Mesodermal cell (in vitro differentiated cells): ENCODE measurements at regions not wholly inside any gene's neighbourhood (a gene's known extent, or its start where the extent isn't known, plus 50 kb on each side); places are given as distances from the start of the nearest gene placed in this dataset.

Experiments used
- H3K27ac ChIP-seq: 2 replicates; pipeline ENCODE4 v1.7.0; 2013; ENCODE audit warnings: mild to moderate bottlenecking, low read depth, low read length, moderate library complexity; ENCODE audit not compliant: severe bottlenecking
- H3K36me3 ChIP-seq: 2 replicates; pipeline ENCODE4 v1.7.1; 2013; ENCODE audit warnings: mild to moderate bottlenecking, low read length, moderate library complexity; ENCODE audit not compliant: control insufficient read depth, insufficient read depth
- H3K4me1 ChIP-seq: one replicate; pipeline ENCODE4 v1.7.1; 2013; ENCODE audit warnings: mild to moderate bottlenecking, low read length; ENCODE audit not compliant: insufficient read depth, control insufficient read depth, poor library complexity, severe bottlenecking
- H3K4me3 ChIP-seq: 2 replicates; pipeline ENCODE4 v1.7.0; 2013; ENCODE audit warnings: low read length, control low read depth, mild to moderate bottlenecking; ENCODE audit not compliant: insufficient read depth, poor library complexity, severe bottlenecking; ENCODE audit errors: extremely low read depth
- H3K9me3 ChIP-seq: 2 replicates; pipeline ENCODE4 v1.7.1; 2013; ENCODE audit warnings: mild to moderate bottlenecking, low read length, moderate library complexity; ENCODE audit not compliant: control insufficient read depth
- WGBS, 2 experiments: methylation state at CpG; one replicate each; pipeline ENCODE4 v1.1.5; 2013; ENCODE audit warnings: missing lambda C conversion rate in 2 of 2; ENCODE audit not compliant: insufficient coverage in 2 of 2; 5-methylcytosine and 5-hydroxymethylcytosine counted together

GRCh38 chr12:25645427-25645826, 92.3 kb upstream of the LMNTD1 start:
- H3K27ac ChIP-seq: no peak overlapping the region
- H3K36me3 ChIP-seq: no peaks in the 10 kb centered on the region
- H3K9me3 ChIP-seq: no peaks in the 10 kb centered on the region
- H3K4me1 ChIP-seq: peaks cover 3% of the 10 kb centered on the region
- WGBS, 2 experiments: 97 to 100% methylated on average over 2 to 3 of the region's 4 CpGs
- no peak overlapping the region for H3K4me3 ChIP-seq

DNA sequence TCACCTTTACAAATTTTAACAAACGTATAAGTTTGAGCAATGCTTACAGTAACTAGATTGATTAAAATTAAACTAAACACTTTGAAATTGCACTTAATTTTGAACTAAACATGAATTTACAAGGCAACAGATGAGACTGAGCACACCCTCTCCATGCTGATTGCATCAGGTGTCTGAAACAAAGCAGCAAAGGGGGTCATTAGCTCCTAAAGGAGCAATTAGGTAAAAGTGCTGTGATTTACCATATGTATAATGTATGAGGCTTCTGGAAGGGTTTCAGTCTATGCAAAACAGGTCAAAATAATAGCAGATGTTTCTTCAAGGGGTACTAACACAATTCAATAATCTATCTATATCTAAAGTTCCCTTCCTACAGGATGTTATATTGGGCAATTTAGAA, 98.8 kb upstream of the LMNTD1 start:
- peaks cover 3% of the 10 kb centered on the region for H3K4me1 ChIP-seq
- H3K9me3 ChIP-seq: no peaks in the 10 kb centered on the region
- H3K27ac ChIP-seq: no peak overlapping the region
- H3K4me3 ChIP-seq: no peak overlapping the region
- H3K36me3 ChIP-seq: no peaks in the 10 kb centered on the region
- WGBS, 2 experiments: no CpG with 5 or more reads among the region's 1 CpG

- WGBS, 2 experiments: 94 to 100% methylated on average over 1 to 2 of the region's 2 CpGs
Observed at GRCh38 chr12:25652371-25652770, 99.3 kb upstream of the LMNTD1 start.

DNA sequence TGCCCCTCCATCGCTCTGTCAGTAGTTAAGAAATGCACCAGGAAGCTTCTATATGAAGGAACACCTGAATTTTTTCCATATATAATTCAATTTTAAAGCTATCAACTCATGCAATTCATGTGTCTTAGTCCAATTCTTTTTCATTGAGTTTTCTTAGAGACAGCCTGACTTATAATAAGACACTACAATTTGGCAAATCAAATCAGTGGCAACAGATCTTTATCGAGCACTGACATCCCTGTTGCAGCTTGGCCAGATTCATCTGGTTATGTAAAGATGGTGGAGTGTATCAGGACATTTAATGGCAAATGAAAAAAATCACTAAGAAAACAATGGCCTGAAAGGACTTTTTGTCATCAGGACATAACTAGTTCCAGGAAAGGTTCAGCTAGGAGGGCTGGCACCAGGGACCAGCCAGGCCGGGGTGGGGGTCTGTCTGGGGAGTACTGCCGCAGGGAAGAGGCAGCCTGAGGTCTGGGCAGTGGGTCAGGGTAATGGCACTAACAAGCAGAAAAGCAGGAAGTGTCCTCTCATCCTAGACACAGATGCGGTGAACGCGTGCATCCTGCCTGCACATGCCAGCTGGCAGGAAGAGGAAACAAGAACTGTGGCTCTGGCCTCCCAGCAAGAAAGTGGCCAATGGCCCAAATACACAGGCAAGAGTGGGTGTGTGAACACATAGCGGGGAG, 100.5 kb upstream of the LMNTD1 start:
- 92 to 96% methylated on average over 6 to 7 of the region's 8 CpGs for WGBS, 2 experiments
- no peaks in the 10 kb centered on the region for H3K4me1 ChIP-seq
- no peak overlapping the region for H3K4me3 ChIP-seq
- H3K9me3 ChIP-seq: no peaks in the 10 kb centered on the region
- H3K27ac ChIP-seq: no peak overlapping the region
- no peaks in the 10 kb centered on the region for H3K36me3 ChIP-seq

More at GRCh38 chr12:25652371-25652770, 99.3 kb upstream of the LMNTD1 start:
- Histone ChIP-seq H3K36me3 (no peaks in the 10 kb centered on the region), H3K9me3 (no peaks in the 10 kb centered on the region), H3K4me1 (peaks cover 3% of the 10 kb centered on the region), H3K4me3 (no peak overlapping the region), H3K27ac (no peak overlapping the region)

DNA sequence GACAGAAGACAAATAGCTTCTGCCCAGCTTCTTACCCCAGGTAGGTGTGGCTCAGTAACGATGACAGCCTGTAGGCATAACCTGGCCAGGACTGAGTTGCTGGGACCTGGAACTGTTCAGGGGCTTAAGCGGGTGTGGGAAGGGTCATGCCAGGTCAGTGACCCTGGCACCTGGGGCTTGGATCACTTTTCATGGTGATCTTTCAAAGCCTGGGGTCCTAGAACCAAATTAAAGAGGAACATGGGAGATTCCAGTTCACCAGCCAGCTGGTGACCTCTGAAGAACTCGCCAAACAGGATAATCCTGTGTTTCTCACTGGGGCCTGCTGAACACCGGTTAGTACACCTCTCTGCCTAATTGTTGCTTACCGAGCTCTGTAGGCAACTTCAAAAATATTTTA, 102.6 kb upstream of the LMNTD1 start:
- H3K9me3 ChIP-seq: no peaks in the 10 kb centered on the region
- 95 to 98% methylated on average over 4 to 5 of the region's 5 CpGs for WGBS, 2 experiments
- H3K36me3 ChIP-seq: no peaks in the 10 kb centered on the region
- H3K4me3 ChIP-seq: no peak overlapping the region
- no peak overlapping the region for H3K27ac ChIP-seq
- no peaks in the 10 kb centered on the region for H3K4me1 ChIP-seq

DNA sequence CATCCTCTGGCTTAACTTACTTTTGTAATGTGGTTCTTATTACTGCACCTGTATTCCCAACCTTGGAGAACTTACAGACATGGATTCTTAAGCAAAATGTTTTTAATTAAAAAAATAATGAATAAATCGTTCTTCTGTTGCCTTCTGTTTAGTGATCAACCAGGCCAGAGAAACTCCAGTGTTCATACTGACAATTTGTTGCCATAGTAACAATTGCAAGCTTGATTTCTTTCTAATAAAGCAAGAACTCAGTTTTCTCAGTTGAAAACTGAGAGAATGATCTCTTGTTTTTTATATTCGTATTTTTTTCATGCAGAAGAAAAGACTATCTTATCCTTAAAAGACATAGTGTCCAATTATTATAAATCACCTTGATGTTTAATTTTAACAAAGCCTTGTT, 106.5 kb upstream of the LMNTD1 start:
- no peak overlapping the region for H3K4me3 ChIP-seq
- 90% methylated on average over 1 of the region's 2 CpGs; no CpG with 5 or more reads in 1 of the 2 experiments for WGBS, 2 experiments

GRCh38 chr12:25670076-25671055, 117.3 kb upstream of the LMNTD1 start:
- H3K36me3 ChIP-seq: no peaks in the 10 kb centered on the region
- H3K27ac ChIP-seq: no peak overlapping the region
- H3K4me3 ChIP-seq: no peak overlapping the region
- no peaks in the 10 kb centered on the region for H3K4me1 ChIP-seq
- no peaks in the 10 kb centered on the region for H3K9me3 ChIP-seq
- WGBS, 2 experiments: 88 to 96% methylated on average over 3 to 4 of the region's 5 CpGs

More for the DNA sequence above, 106.5 kb upstream of the LMNTD1 start:
- H3K36me3 ChIP-seq: no peaks in the 10 kb centered on the region
- H3K27ac ChIP-seq: no peak overlapping the region
- no peaks in the 10 kb centered on the region for H3K4me1 ChIP-seq
- H3K9me3 ChIP-seq: no peaks in the 10 kb centered on the region

DNA sequence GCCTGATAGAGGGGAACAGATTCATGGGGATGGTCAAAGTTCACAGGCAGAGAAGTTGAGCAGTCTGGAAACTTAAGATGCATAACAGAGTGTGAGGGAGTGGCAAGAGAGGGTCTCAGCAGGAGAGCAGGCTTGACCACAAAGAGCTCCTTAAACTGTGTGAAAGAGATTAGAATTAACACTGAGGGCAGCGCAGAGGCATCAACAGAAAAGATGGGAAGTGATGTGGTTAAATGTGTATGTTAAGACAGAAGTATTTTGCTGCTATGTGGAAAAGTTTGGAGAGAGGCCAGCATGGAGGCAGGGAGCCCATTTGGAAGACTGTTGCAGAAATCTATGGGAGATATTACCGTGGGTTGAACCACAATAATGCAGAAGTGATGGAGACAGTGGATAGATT, 122.7 kb upstream of the LMNTD1 start:
- WGBS, 2 experiments: 50 to 65% methylated on average over 2 of the region's 2 CpGs
- Histone ChIP-seq H3K4me1 (no peaks in the 10 kb centered on the region), H3K4me3 (no peak overlapping the region)

DNA sequence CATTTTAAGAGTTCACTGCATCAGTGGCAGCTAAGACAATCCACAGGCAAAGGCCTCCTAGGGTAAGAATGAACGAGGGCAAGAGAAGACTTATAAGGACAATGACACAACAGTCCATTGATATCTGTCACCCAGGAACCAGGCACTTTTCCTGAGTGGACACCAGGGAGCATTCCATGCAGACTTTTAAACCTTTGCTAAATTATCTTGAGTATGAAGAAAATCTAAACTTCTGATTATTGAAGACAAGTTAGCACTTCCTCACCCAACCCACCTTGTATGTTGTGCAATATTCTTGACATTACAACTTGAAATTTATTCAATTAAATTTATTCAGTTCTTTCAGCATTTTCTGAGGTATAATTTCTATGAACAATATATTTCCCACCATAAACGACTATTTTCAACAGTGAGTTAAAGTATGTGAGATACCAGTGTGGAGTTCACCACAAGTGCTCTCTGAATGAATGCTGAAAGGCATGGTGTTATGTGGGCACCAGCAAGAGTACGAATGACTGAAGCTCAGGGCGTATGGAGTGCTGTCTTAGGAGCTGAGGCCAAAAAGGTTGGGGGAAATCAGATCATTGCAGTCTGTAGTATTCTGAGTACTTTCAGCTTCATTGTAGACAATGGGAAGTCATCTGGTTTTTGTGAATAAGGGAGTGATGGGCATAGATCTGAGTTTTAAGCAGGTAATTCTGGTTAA, 124.3 kb upstream of the LMNTD1 start:
- no peak overlapping the region for H3K4me3 ChIP-seq
- H3K4me1 ChIP-seq: no peaks in the 10 kb centered on the region
- H3K36me3 ChIP-seq: no peaks in the 10 kb centered on the region
- no peaks in the 10 kb centered on the region for H3K9me3 ChIP-seq
- no peak overlapping the region for H3K27ac ChIP-seq
- WGBS, 2 experiments: 73 to 87% methylated on average over 2 to 3 of the region's 4 CpGs

More for the DNA sequence above, 122.7 kb upstream of the LMNTD1 start:
- Histone ChIP-seq H3K27ac (no peak overlapping the region), H3K9me3 (no peaks in the 10 kb centered on the region), H3K36me3 (no peaks in the 10 kb centered on the region)

GRCh38 chr12:25681580-25681979, 128.5 kb upstream of the LMNTD1 start:
- Histone ChIP-seq H3K9me3 (no peaks in the 10 kb centered on the region), H3K4me1 (no peaks in the 10 kb centered on the region), H3K4me3 (no peak overlapping the region), H3K36me3 (no peaks in the 10 kb centered on the region), H3K27ac (no peak overlapping the region)
- 88 to 96% methylated on average over 4 of the region's 4 CpGs for WGBS, 2 experiments
